Breast epithelium (tissue), 4 donors: ENCODE measurements at regions not wholly inside any gene's neighbourhood (a gene's known extent, or its start where the extent isn't known, plus 50 kb on each side); places are given as distances from the start of the nearest gene placed in this dataset.

Experiments used
- DNase-seq, 2 donors: peaks; one replicate each; pipeline ENCODE4 v3.0.0-alpha.2; 2019; ENCODE audit warnings: low spot score in 2 of 2
- H3K27ac ChIP-seq, 2 donors: fragments of 200-600 bp; sonication (generic) in 1 of 2; one replicate each; pipeline ENCODE4 v1.5.1; 2016 to 2019; ENCODE audit warnings: mild to moderate bottlenecking in 1 of 2
- H3K27me3 ChIP-seq, 2 donors: fragments of 200-600 bp; sonication (generic) in 1 of 2; one replicate each; pipeline versions ENCODE4 v1.5.1 to v1.6.0; 2017 to 2019; ENCODE audit warnings: control low read depth in 1 of 2, mild to moderate bottlenecking in 1 of 2
- H3K36me3 ChIP-seq: fragments of 200-600 bp; one replicate; pipeline ENCODE4 v1.5.1; 2019
- H3K4me1 ChIP-seq, 2 donors: fragments of 200-600 bp; sonication (generic); one replicate each; pipeline ENCODE4 v1.5.1; 2016 to 2019; ENCODE audit warnings: control low read depth in 1 of 2
- H3K4me3 ChIP-seq, 3 donors: fragments of 200-600 bp; sonication (generic); 1 replicate in 2 of 3; 2 replicates in 1 of 3; pipeline ENCODE4 v1.5.1; 2016 to 2019; ENCODE audit warnings: mild to moderate bottlenecking in 3 of 3, moderate library complexity in 2 of 3
- H3K9me3 ChIP-seq, 2 donors: fragments of 200-600 bp; sonication (generic) in 1 of 2; one replicate each; pipeline ENCODE4 v1.5.1; 2016 to 2019; ENCODE audit warnings: control low read depth in 1 of 2
- CTCF ChIP-seq, 3 donors: fragments of 450-650 bp; IDR thresholded peaks; one replicate each; pipeline ENCODE4 v1.5.1; 2016 to 2017; ENCODE audit warnings: antibody characterized with exemption in 3 of 3, mild to moderate bottlenecking in 3 of 3, moderate library complexity in 3 of 3
- POLR2A ChIP-seq: fragments of 450-650 bp; IDR thresholded peaks from one replicate; pipeline ENCODE4 v1.6.1; 2016; ENCODE audit warnings: antibody characterized with exemption, mild to moderate bottlenecking, moderate library complexity
- POLR2AphosphoS5 ChIP-seq, 3 donors: sonication (generic); formaldehyde crosslinking; IDR thresholded peaks; one replicate each; pipeline ENCODE4 v1.6.1; 2017; ENCODE audit warnings: antibody characterized with exemption in 3 of 3
- intact Hi-C: fragments of 100-400 bp; cut with DNase I; formaldehyde crosslinking; loops from one replicate; pipeline ENCODE4 v1.15.1; 2023; ENCODE audit warnings: low total_unique reads

GRCh38 chr18:33878213-33878612, 300.2 kb downstream of the ASXL3 start:
- Histone ChIP-seq H3K4me3 (no peak overlapping the region), H3K4me1 (no peaks in the 10 kb centered on the region), H3K27me3 (no peaks in the 10 kb centered on the region), H3K9me3 (no peaks in the 10 kb centered on the region), H3K27ac (no peak overlapping the region), H3K36me3 (no peaks in the 10 kb centered on the region)
- no peak for DNase-seq
- intact Hi-C loops = no loop called here
- no peak for TF ChIP-seq POLR2A
- no peak for TF ChIP-seq CTCF (IDR thresholded peaks at IDR 0.05)
- no peak for TF ChIP-seq POLR2AphosphoS5 (IDR thresholded peaks at IDR 0.05)

GRCh38 chr18:33875029-33875565, 297.1 kb downstream of the ASXL3 start:
- no peak overlapping the region for H3K27ac ChIP-seq
- H3K36me3 ChIP-seq = no peaks in the 10 kb centered on the region
- H3K9me3 ChIP-seq = no peaks in the 10 kb centered on the region
- no peaks in the 10 kb centered on the region for H3K27me3 ChIP-seq
- H3K4me1 ChIP-seq = no peaks in the 10 kb centered on the region
- DNase-seq = no peak
- intact Hi-C loops = no loop called here
- TF ChIP-seq CTCF (IDR thresholded peaks at IDR 0.05) = no peak
- TF ChIP-seq POLR2AphosphoS5 (IDR thresholded peaks at IDR 0.05) = no peak
- TF ChIP-seq POLR2A = no peak
- no peak overlapping the region for H3K4me3 ChIP-seq

GRCh38 chr18:33873112-33873511, 295.1 kb downstream of the ASXL3 start:
- TF ChIP-seq POLR2A (no peak), POLR2AphosphoS5 (IDR thresholded peaks at IDR 0.05) (no peak), CTCF (IDR thresholded peaks at IDR 0.05) (no peak)
- no peaks in the 10 kb centered on the region for H3K9me3 ChIP-seq
- no peaks in the 10 kb centered on the region for H3K4me1 ChIP-seq
- H3K4me3 ChIP-seq = no peak overlapping the region
- no peak for DNase-seq
- H3K27me3 ChIP-seq = no peaks in the 10 kb centered on the region
- H3K36me3 ChIP-seq = no peaks in the 10 kb centered on the region
- intact Hi-C loops = no loop called here
- no peak overlapping the region for H3K27ac ChIP-seq

GRCh38 chr18:33871363-33872025, 293.5 kb downstream of the ASXL3 start:
- Histone ChIP-seq H3K27me3 (no peaks in the 10 kb centered on the region), H3K9me3 (no peaks in the 10 kb centered on the region), H3K36me3 (no peaks in the 10 kb centered on the region), H3K27ac (no peak overlapping the region), H3K4me1 (no peaks in the 10 kb centered on the region), H3K4me3 (no peak overlapping the region)
- no peak for DNase-seq
- TF ChIP-seq POLR2A = no peak
- TF ChIP-seq POLR2AphosphoS5 (IDR thresholded peaks at IDR 0.05) = no peak
- TF ChIP-seq CTCF (IDR thresholded peaks at IDR 0.05) = no peak
- intact Hi-C loops = no loop called here

GRCh38 chr18:33870059-33870458, 292.0 kb downstream of the ASXL3 start:
- Histone ChIP-seq H3K27me3 (no peaks in the 10 kb centered on the region), H3K27ac (no peak overlapping the region), H3K4me3 (no peak overlapping the region), H3K9me3 (no peaks in the 10 kb centered on the region), H3K36me3 (no peaks in the 10 kb centered on the region), H3K4me1 (no peaks in the 10 kb centered on the region)
- TF ChIP-seq POLR2AphosphoS5 (IDR thresholded peaks at IDR 0.05) (no peak), POLR2A (no peak), CTCF (IDR thresholded peaks at IDR 0.05) (no peak)
- intact Hi-C loops = no loop called here
- no peak for DNase-seq
